Liver (tissue), 8 donors: ENCODE measurements at regions not wholly inside any gene's neighbourhood (a gene's known extent, or its start where the extent isn't known, plus 50 kb on each side); places are given as distances from the start of the nearest gene placed in this dataset.
A peak's percentile ranks its signal among the peaks of the same experiment; 100 is the strongest.

ENCODE experiments used
- DNase-seq: peaks from one replicate; pipeline ENCODE4 v3.0.0-alpha.2; 2017; ENCODE audit warnings: low spot score
- H3K27ac ChIP-seq, 2 donors: one replicate each; pipeline ENCODE4 v1.7.0; 2013; ENCODE audit warnings: inconsistent platforms in 2 of 2, low read length in 2 of 2, control low read depth in 1 of 2, low read depth in 1 of 2, mild to moderate bottlenecking in 1 of 2
- H3K27me3 ChIP-seq, 4 donors: one replicate each; pipeline versions ENCODE4 v1.6.1 to v1.7.0; 2013; ENCODE audit warnings: low read length in 3 of 4, inconsistent platforms in 1 of 4, mild to moderate bottlenecking in 1 of 4, moderate library complexity in 1 of 4; ENCODE audit not compliant: control insufficient read depth in 4 of 4, insufficient read depth in 4 of 4
- H3K36me3 ChIP-seq, 4 donors: one replicate each; pipeline versions ENCODE4 v1.6.1 to v1.7.0; 2013; ENCODE audit warnings: low read length in 3 of 4, mild to moderate bottlenecking in 3 of 4, low read depth in 1 of 4, moderate library complexity in 1 of 4; ENCODE audit not compliant: control insufficient read depth in 4 of 4, insufficient read depth in 3 of 4
- H3K4me1 ChIP-seq, 4 donors: one replicate each; pipeline versions ENCODE4 v1.6.1 to v1.7.0; 2013; ENCODE audit warnings: low read length in 3 of 4, mild to moderate bottlenecking in 3 of 4, moderate library complexity in 1 of 4; ENCODE audit not compliant: control insufficient read depth in 4 of 4, insufficient read depth in 4 of 4
- H3K4me3 ChIP-seq, 3 donors: one replicate each; pipeline versions ENCODE4 v1.6.1 to v1.7.0; 2013; ENCODE audit warnings: low read length in 3 of 3, control low read depth in 1 of 3, low read depth in 1 of 3, mild to moderate bottlenecking in 1 of 3
- H3K9ac ChIP-seq, 2 donors: one replicate each; pipeline ENCODE4 v1.7.0; 2013; ENCODE audit warnings: low read length in 2 of 2, mild to moderate bottlenecking in 2 of 2, moderate library complexity in 2 of 2, control low read depth in 1 of 2, low read depth in 1 of 2
- H3K9me3 ChIP-seq, 4 donors: one replicate each; pipeline versions ENCODE4 v1.6.1 to v1.7.0; 2013; ENCODE audit warnings: low read length in 3 of 4; ENCODE audit not compliant: control insufficient read depth in 4 of 4
- EGR1 ChIP-seq, 2 donors: IDR thresholded peaks; 2 replicates each; pipeline ENCODE4 v1.6.1; 2016 to 2018; ENCODE audit warnings: antibody characterized with exemption in 2 of 2, low read depth in 2 of 2
- FOXA1 ChIP-seq: IDR thresholded peaks from 2 replicates; pipeline ENCODE4 v1.6.1; 2016; ENCODE audit warnings: antibody characterized with exemption
- FOXA2 ChIP-seq: IDR thresholded peaks from 2 replicates; pipeline ENCODE4 v1.6.1; 2016; ENCODE audit warnings: antibody characterized with exemption
- HNF4A ChIP-seq, 2 donors: conservative IDR thresholded peaks; 2 replicates each; pipeline ENCODE4 v1.6.1; 2016; ENCODE audit warnings: antibody characterized with exemption in 2 of 2, mild to moderate bottlenecking in 2 of 2
- HNF4G ChIP-seq: IDR thresholded peaks from 2 replicates; pipeline ENCODE4 v1.6.1; 2016; ENCODE audit warnings: antibody characterized with exemption
- RAD21 ChIP-seq, 2 donors: IDR thresholded peaks; 2 replicates each; pipeline ENCODE4 v1.6.1; 2016; ENCODE audit warnings: antibody characterized with exemption in 2 of 2, mild to moderate bottlenecking in 2 of 2
- RXRA ChIP-seq, 2 donors: IDR thresholded peaks; 2 replicates each; pipeline ENCODE4 v1.6.1; 2017 to 2018; ENCODE audit warnings: antibody characterized with exemption in 2 of 2, mild to moderate bottlenecking in 1 of 2
- SP1 ChIP-seq: IDR thresholded peaks from 2 replicates; pipeline ENCODE4 v1.6.1; 2018; ENCODE audit warnings: antibody characterized with exemption, mild to moderate bottlenecking
- TAF1 ChIP-seq: conservative IDR thresholded peaks from 2 replicates; pipeline ENCODE4 v1.6.1; 2016; ENCODE audit warnings: antibody characterized with exemption, mild to moderate bottlenecking
- YY1 ChIP-seq: IDR thresholded peaks from 2 replicates; pipeline ENCODE4 v1.6.1; 2016; ENCODE audit warnings: antibody characterized with exemption, mild to moderate bottlenecking
- WGBS: extraction: QIAGEN DNeasy Blood & Tissue Kit; methylation state at CpG from one replicate; pipeline ENCODE4 v1.1.7; 2013; 5-methylcytosine and 5-hydroxymethylcytosine counted together
- TF ChIP-seq, protein P1 (sequence below): fragments of 150-350 bp; IDR thresholded peaks from 2 replicates; pipeline ENCODE4 v1.5.1; 2017; ENCODE audit warnings: improper control_type of control experiment, low read depth, low read length; ENCODE audit not compliant: missing input control
- TF ChIP-seq, protein P2 (sequence below): IDR thresholded peaks from 2 replicates; pipeline ENCODE4 v1.6.1; 2016; ENCODE audit warnings: antibody characterized with exemption, mild to moderate bottlenecking
- TF ChIP-seq, protein P3 (sequence below): IDR thresholded peaks from 2 replicates; pipeline ENCODE4 v1.6.1; 2016; ENCODE audit warnings: antibody characterized with exemption
- TF ChIP-seq, protein P4 (sequence below): IDR thresholded peaks from 2 replicates; pipeline ENCODE4 v1.6.1; 2016; ENCODE audit warnings: antibody characterized with exemption
- TF ChIP-seq, protein P5 (sequence below): IDR thresholded peaks from 2 replicates; pipeline ENCODE4 v1.6.1; 2016; ENCODE audit warnings: antibody characterized with exemption
- donor health status: healthy.
- donor health status: healthy.
- donor health status: healthy.
- donor health status: healthy.
- donor health status: healthy.

DNA sequence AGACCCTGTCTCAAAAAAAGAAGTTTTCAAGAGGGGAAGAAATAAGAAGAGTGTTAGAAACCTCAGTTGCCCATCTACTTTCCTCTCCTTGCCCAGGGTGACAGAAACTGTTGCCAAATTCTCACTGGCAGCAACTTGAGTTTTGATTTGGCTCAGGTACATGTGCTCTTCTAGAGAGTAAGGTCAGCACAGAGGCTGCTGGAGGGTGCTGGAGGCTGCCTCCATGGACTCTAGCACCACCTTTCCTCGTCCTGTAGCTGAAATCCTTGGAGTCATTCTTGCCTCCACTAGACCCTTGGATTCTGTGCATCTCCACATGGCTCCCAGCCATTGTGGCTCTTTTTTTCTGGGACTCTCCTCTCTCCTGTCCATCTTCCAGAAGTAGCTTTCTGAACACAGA, 149.1 kb downstream of the TM9SF2 start:
- Histone ChIP-seq H3K9me3 (no peaks in the 10 kb centered on the region), H3K4me3 (no peak overlapping the region), H3K27ac (peak overlapping the region; percentile 74 to 92), H3K4me1 (peaks cover 3 to 13% (median 7%) of the 10 kb centered on the region in 4 donors), H3K27me3 (no peaks in the 10 kb centered on the region), H3K36me3 (no peaks in the 10 kb centered on the region), H3K9ac (no peak overlapping the region)
- TF ChIP-seq HNF4G (no peak), YY1 (no peak), TAF1 (no peak), EGR1 (IDR thresholded peaks at IDR 0.05; ENCODE audit: low read depth in 2 of 2) (no peak), RAD21 (IDR thresholded peaks at IDR 0.05) (no peak), FOXA1 (no peak), RXRA (IDR thresholded peaks at IDR 0.05) (no peak), SP1 (no peak), HNF4A (conservative IDR thresholded peaks at IDR 0.05) (no peak)
- TF ChIP-seq, protein P1, sequence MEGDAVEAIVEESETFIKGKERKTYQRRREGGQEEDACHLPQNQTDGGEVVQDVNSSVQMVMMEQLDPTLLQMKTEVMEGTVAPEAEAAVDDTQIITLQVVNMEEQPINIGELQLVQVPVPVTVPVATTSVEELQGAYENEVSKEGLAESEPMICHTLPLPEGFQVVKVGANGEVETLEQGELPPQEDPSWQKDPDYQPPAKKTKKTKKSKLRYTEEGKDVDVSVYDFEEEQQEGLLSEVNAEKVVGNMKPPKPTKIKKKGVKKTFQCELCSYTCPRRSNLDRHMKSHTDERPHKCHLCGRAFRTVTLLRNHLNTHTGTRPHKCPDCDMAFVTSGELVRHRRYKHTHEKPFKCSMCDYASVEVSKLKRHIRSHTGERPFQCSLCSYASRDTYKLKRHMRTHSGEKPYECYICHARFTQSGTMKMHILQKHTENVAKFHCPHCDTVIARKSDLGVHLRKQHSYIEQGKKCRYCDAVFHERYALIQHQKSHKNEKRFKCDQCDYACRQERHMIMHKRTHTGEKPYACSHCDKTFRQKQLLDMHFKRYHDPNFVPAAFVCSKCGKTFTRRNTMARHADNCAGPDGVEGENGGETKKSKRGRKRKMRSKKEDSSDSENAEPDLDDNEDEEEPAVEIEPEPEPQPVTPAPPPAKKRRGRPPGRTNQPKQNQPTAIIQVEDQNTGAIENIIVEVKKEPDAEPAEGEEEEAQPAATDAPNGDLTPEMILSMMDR: no peak
- TF ChIP-seq, protein P2, sequence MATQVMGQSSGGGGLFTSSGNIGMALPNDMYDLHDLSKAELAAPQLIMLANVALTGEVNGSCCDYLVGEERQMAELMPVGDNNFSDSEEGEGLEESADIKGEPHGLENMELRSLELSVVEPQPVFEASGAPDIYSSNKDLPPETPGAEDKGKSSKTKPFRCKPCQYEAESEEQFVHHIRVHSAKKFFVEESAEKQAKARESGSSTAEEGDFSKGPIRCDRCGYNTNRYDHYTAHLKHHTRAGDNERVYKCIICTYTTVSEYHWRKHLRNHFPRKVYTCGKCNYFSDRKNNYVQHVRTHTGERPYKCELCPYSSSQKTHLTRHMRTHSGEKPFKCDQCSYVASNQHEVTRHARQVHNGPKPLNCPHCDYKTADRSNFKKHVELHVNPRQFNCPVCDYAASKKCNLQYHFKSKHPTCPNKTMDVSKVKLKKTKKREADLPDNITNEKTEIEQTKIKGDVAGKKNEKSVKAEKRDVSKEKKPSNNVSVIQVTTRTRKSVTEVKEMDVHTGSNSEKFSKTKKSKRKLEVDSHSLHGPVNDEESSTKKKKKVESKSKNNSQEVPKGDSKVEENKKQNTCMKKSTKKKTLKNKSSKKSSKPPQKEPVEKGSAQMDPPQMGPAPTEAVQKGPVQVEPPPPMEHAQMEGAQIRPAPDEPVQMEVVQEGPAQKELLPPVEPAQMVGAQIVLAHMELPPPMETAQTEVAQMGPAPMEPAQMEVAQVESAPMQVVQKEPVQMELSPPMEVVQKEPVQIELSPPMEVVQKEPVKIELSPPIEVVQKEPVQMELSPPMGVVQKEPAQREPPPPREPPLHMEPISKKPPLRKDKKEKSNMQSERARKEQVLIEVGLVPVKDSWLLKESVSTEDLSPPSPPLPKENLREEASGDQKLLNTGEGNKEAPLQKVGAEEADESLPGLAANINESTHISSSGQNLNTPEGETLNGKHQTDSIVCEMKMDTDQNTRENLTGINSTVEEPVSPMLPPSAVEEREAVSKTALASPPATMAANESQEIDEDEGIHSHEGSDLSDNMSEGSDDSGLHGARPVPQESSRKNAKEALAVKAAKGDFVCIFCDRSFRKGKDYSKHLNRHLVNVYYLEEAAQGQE: no peak
- TF ChIP-seq, protein P3, sequence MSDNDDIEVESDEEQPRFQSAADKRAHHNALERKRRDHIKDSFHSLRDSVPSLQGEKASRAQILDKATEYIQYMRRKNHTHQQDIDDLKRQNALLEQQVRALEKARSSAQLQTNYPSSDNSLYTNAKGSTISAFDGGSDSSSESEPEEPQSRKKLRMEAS: no peak
- TF ChIP-seq, protein P4, sequence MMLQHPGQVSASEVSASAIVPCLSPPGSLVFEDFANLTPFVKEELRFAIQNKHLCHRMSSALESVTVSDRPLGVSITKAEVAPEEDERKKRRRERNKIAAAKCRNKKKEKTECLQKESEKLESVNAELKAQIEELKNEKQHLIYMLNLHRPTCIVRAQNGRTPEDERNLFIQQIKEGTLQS: no peak
- DNase-seq: no peak
- 39% methylated on average over 1 of the region's 1 CpG for WGBS

DNA sequence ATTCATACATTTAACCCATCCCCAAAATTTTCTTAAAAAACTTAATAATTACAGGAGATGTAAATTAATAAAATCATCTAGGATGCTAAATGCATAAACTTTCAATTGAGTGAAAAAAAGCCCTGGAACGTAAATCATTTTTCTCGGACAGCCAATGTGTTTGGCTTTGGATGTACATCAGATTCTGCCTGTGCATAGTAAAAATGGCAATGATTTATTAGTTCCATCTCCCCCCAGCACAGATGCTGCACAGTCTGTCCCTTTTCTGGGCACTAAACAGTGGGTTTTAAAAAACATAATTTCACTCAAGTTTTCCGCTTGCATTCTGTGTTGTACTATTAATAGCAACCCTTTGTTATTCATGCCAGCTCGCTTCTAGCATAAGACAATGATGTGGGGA, 147.7 kb downstream of the TM9SF2 start:
- TF ChIP-seq TAF1 (no peak), HNF4A (conservative IDR thresholded peaks at IDR 0.05) (no peak), HNF4G (no peak), FOXA2 (no peak), EGR1 (IDR thresholded peaks at IDR 0.05; ENCODE audit: low read depth in 2 of 2) (no peak), SP1 (no peak), RAD21 (IDR thresholded peaks at IDR 0.05) (no peak), RXRA (IDR thresholded peaks at IDR 0.05) (no peak)
- TF ChIP-seq, protein P2: no peak
- TF ChIP-seq, protein P4: no peak
- TF ChIP-seq, protein P3: no peak
- TF ChIP-seq, protein P5, sequence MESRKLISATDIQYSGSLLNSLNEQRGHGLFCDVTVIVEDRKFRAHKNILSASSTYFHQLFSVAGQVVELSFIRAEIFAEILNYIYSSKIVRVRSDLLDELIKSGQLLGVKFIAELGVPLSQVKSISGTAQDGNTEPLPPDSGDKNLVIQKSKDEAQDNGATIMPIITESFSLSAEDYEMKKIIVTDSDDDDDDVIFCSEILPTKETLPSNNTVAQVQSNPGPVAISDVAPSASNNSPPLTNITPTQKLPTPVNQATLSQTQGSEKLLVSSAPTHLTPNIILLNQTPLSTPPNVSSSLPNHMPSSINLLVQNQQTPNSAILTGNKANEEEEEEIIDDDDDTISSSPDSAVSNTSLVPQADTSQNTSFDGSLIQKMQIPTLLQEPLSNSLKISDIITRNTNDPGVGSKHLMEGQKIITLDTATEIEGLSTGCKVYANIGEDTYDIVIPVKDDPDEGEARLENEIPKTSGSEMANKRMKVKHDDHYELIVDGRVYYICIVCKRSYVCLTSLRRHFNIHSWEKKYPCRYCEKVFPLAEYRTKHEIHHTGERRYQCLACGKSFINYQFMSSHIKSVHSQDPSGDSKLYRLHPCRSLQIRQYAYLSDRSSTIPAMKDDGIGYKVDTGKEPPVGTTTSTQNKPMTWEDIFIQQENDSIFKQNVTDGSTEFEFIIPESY: no peak
- H3K9ac ChIP-seq: no peak overlapping the region
- no peak overlapping the region for H3K27ac ChIP-seq
- WGBS: 93% methylated on average over 4 of the region's 4 CpGs
- DNase-seq: no peak
- no peaks in the 10 kb centered on the region for H3K27me3 ChIP-seq
- no peak overlapping the region for H3K4me3 ChIP-seq
- H3K36me3 ChIP-seq: no peaks in the 10 kb centered on the region
- H3K9me3 ChIP-seq: no peaks in the 10 kb centered on the region
- peaks cover 0 to 13% (median 7%) of the 10 kb centered on the region in 4 donors for H3K4me1 ChIP-seq
